Astrocyte of the hippocampus (primary cell): ENCODE measurements at regions not wholly inside any gene's neighbourhood (a gene's known extent, or its start where the extent isn't known, plus 50 kb on each side); places are given as distances from the start of the nearest gene placed in this dataset.
"Not testable (repeated sequence)": the region's sequence is repeated elsewhere in the genome, so short reads cannot be mapped to it uniquely, and the experiment has no call there.

Experiments
- DNase-seq: peaks from one replicate; pipeline ENCODE4 v3.0.0; 2011; ENCODE audit warnings: low read depth, low spot score

- no peak for DNase-seq
Observed at GRCh38 chr20:55535366-55535765, 470.0 kb downstream of the CBLN4 start.

- DNase-seq, result no peak
Observed at GRCh38 chr20:55533632-55534031, 471.7 kb downstream of the CBLN4 start.

GRCh38 chr20:55530763-55531162, 474.6 kb downstream of the CBLN4 start:
- no peak for DNase-seq

- DNase-seq, result no peak
Observed at GRCh38 chr20:55528482-55528881, 476.8 kb downstream of the CBLN4 start.

GRCh38 chr20:55522296-55522815, 483.0 kb downstream of the CBLN4 start:
- DNase-seq, result no peak

- DNase-seq, result not testable (repeated sequence)
Observed at GRCh38 chr20:55517584-55517983, 487.7 kb downstream of the CBLN4 start.

- DNase-seq, result peak; percentile 15
Observed at GRCh38 chr20:55515832-55516231, 489.5 kb downstream of the CBLN4 start.

- DNase-seq, result no peak
Observed at GRCh38 chr20:55514531-55514930, 490.8 kb downstream of the CBLN4 start.

- no peak for DNase-seq
Observed at GRCh38 chr20:55513954-55514353, 491.4 kb downstream of the CBLN4 start.

- DNase-seq, result no peak
Observed at GRCh38 chr20:55500130-55500529, 505.2 kb downstream of the CBLN4 start.

- DNase-seq, result peak; percentile 11
Observed at GRCh38 chr20:55488593-55488992, 516.7 kb downstream of the CBLN4 start.

- DNase-seq, result no peak
Observed at GRCh38 chr20:55478724-55479450, 526.4 kb downstream of the CBLN4 start.

GRCh38 chr20:55472704-55473103, 532.6 kb downstream of the CBLN4 start:
- no peak for DNase-seq

GRCh38 chr20:55471052-55472006, 534.0 kb downstream of the CBLN4 start:
- no peak for DNase-seq

GRCh38 chr20:55469074-55469473, 536.2 kb downstream of the CBLN4 start:
- no peak for DNase-seq

- DNase-seq, result no peak
Observed at GRCh38 chr20:55461519-55461918, 543.8 kb downstream of the CBLN4 start.

GRCh38 chr20:55456316-55456940, 548.9 kb downstream of the CBLN4 start:
- DNase-seq, result no peak

- DNase-seq, result no peak
Observed at GRCh38 chr20:55449091-55449490, 556.2 kb downstream of the CBLN4 start.

- no peak for DNase-seq
Observed at GRCh38 chr20:55446301-55446700, 559.0 kb downstream of the CBLN4 start.

- DNase-seq, result no peak
Observed at GRCh38 chr20:55439070-55439469, 566.2 kb downstream of the CBLN4 start.

GRCh38 chr20:55437798-55438415, 567.4 kb downstream of the CBLN4 start:
- DNase-seq, result no peak

- DNase-seq, result no peak
Observed at GRCh38 chr20:55424968-55425367, 580.4 kb downstream of the CBLN4 start.
